Cardiac fibroblast (primary cell): ENCODE measurements at regions not wholly inside any gene's neighbourhood (a gene's known extent, or its start where the extent isn't known, plus 50 kb on each side); places are given as distances from the start of the nearest gene placed in this dataset.

Source experiments
- DNase-seq, 2 donors: peaks; one replicate each; pipeline versions ENCODE4 v3.0.0 to v3.0.0-alpha.2; 2010; ENCODE audit warnings: low read depth in 2 of 2
- H3K4me3 ChIP-seq, 2 donors: replicated peaks in 1 of 2; 1 replicate in 1 of 2; 2 replicates in 1 of 2; pipeline ENCODE4 v1.5.1; 2011; ENCODE audit warnings: low read depth in 2 of 2, low read length in 2 of 2, mild to moderate bottlenecking in 2 of 2, moderate library complexity in 1 of 2
- CTCF ChIP-seq: IDR thresholded peaks from one replicate; pipeline ENCODE4 v1.5.1; 2011; ENCODE audit warnings: low read depth, mild to moderate bottlenecking, low read length, inconsistent platforms

- no peak for DNase-seq
- no peak overlapping the region for H3K4me3 ChIP-seq
- no peak for TF ChIP-seq CTCF
Measured at GRCh38 chr4:4752025-4752424, 107.4 kb upstream of the MSX1 start.

DNA sequence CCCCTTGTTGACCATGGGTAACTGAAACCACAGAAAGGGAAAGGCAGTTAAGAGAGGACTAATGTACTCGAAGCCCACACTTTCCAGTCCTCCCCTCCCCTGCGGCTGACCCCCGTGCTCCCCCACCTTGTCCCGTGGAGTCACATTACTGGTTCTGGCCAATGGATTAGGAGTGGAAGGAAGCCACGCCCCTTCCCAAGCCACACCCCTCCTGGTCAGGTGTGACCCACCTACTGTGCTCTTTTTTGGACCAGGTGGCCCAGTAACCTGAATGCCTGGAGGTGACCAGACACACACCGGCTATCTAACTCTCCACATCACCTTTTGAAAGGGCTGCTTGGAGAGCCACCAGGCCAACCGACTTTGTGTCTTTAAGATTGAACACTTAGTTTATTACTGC lies 109.3 kb upstream of the MSX1 start:
- no peak overlapping the region for H3K4me3 ChIP-seq
- DNase-seq, result no peak
- TF ChIP-seq CTCF, result no peak

- no peak for TF ChIP-seq CTCF
- no peak overlapping the region for H3K4me3 ChIP-seq
- DNase-seq, result no peak
Measured at GRCh38 chr4:4749137-4749536, 110.3 kb upstream of the MSX1 start.

DNA sequence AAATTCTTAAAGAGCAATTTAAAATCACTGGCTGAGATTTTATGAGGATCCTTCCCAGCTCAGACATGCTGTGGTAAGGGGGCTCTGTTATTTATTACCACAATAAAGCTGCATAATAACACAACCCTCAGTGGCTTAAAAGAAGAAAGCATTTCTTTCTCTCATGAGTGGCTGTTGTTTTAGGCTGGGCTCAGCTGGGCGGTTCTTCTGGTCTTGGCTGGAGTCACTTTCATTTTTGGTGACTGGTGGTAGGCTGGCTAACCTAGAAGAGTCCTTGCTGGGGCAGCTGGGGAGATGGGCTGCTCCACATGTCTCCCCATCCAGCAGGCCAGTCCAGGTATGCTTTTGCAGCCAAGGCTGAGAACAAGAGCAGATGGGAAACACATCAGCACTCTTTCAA lies 113.0 kb upstream of the MSX1 start:
- DNase-seq, result no peak
- TF ChIP-seq CTCF, result no peak
- no peak overlapping the region for H3K4me3 ChIP-seq

- H3K4me3 ChIP-seq, result no peak overlapping the region
- DNase-seq, result no peak
- no peak for TF ChIP-seq CTCF
Measured at GRCh38 chr4:4740071-4740470, 119.4 kb upstream of the MSX1 start.

- no peak overlapping the region for H3K4me3 ChIP-seq
- no peak for TF ChIP-seq CTCF
- DNase-seq, result peak in 1 of 2 donors; percentile 2
Measured at GRCh38 chr4:4735870-4736269, 123.6 kb upstream of the MSX1 start.

DNA sequence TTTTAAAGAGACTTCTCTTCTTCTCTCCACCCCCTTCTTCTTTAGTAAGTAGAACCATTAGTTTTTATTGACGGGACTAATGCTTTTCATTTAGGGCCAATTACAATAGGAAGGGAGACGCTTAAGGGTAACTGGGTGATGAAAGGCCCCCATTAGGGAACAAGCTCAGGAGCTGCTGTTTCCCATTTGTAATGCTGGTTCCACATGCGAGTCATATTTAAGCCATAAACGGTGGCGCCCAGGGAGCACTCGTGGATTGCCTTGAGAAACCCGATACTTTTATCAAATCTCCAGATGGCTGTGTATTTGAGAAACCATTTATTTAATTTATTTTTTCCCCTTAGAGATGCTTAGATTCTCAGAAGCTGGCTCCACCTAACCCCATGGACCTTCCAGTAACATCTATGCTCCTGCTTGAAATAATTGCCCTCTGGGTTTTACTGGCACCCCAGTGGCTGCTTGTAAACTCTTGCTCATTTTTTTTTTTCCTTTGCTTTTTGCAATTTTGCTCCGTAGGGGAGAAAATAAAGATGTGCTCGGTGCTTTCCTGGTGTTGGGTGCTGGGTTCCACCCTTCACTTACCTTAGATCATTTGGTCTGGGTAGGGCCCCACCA lies 124.2 kb upstream of the MSX1 start:
- H3K4me3 ChIP-seq, result no peak overlapping the region
- no peak for TF ChIP-seq CTCF
- no peak for DNase-seq
